ENCODE measurements at regions not wholly inside any gene's neighbourhood (a gene's known extent, or its start where the extent isn't known, plus 50 kb on each side); places are given as distances from the start of the nearest gene placed in this dataset.

DNA sequence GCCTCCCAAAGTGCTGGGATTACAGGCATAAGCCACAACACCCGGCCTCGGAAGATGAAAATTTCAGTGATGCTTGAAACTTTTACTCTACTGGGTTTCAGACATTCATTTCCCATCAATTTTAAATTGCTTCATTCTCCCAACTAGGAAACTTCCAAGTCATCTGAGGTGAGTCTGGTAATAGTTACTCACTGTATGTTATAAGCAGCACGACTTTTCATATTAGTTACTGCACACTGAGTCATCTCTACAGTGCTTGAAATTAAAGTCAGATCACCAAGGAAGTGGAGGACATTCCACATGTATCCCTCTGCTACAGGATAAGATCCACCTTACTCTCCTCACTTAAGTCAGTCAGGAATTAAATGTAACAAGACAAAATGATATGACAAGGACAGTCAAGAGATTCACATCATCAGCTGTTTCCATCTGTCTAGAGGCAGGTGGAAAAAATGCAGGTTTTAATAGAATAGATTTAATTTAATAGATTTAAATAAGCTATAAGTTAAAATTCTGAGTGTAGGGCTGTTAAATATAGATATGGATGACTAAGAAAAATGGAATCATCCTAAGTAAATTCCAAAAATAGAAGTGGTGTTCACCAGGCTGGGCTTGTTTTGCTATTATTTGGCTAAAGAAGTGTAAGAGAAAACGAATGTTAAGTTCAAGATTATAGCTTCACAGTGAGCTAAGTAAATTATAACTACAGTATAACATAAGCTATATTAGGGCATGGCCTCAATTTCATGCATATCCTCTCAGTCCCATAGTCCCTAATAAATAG, 104.4 kb downstream of the TMCO5A start:
- intact Hi-C loops (cut with DNase I), result no loop called here
- Histone ChIP-seq H3K4me1 (ENCODE audit: control insufficient read depth in 2 of 3, insufficient read depth in 2 of 3, low read depth in 1 of 3, low read length in 3 of 3) (no peaks in the 10 kb centered on the region), H3K27ac (ENCODE audit: low read depth in 2 of 2, low read length in 2 of 2) (no peak overlapping the region), H3K27me3 (ENCODE audit: control insufficient read depth, insufficient read depth, low read length) (no peaks in the 10 kb centered on the region), H3K36me3 (ENCODE audit: control insufficient read depth in 2 of 3, insufficient read depth in 3 of 3, low read length in 3 of 3) (no peaks in the 10 kb centered on the region), H3K4me3 (ENCODE audit: low read length in 3 of 3) (no peak overlapping the region), H3K9me3 (ENCODE audit: control insufficient read depth in 2 of 3, insufficient read depth in 1 of 3, low read length in 3 of 3) (no peaks in the 10 kb centered on the region), H3K9ac (ENCODE audit: low read length in 3 of 3) (no peak overlapping the region)
- FAIRE-seq, result no peak
- TF ChIP-seq, protein P1, sequence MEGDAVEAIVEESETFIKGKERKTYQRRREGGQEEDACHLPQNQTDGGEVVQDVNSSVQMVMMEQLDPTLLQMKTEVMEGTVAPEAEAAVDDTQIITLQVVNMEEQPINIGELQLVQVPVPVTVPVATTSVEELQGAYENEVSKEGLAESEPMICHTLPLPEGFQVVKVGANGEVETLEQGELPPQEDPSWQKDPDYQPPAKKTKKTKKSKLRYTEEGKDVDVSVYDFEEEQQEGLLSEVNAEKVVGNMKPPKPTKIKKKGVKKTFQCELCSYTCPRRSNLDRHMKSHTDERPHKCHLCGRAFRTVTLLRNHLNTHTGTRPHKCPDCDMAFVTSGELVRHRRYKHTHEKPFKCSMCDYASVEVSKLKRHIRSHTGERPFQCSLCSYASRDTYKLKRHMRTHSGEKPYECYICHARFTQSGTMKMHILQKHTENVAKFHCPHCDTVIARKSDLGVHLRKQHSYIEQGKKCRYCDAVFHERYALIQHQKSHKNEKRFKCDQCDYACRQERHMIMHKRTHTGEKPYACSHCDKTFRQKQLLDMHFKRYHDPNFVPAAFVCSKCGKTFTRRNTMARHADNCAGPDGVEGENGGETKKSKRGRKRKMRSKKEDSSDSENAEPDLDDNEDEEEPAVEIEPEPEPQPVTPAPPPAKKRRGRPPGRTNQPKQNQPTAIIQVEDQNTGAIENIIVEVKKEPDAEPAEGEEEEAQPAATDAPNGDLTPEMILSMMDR (IDR thresholded peaks at IDR 0.05; ENCODE audit: borderline replicate concordance, extremely low read depth, insufficient read depth), result no peak
- no peak for DNase-seq

DNA sequence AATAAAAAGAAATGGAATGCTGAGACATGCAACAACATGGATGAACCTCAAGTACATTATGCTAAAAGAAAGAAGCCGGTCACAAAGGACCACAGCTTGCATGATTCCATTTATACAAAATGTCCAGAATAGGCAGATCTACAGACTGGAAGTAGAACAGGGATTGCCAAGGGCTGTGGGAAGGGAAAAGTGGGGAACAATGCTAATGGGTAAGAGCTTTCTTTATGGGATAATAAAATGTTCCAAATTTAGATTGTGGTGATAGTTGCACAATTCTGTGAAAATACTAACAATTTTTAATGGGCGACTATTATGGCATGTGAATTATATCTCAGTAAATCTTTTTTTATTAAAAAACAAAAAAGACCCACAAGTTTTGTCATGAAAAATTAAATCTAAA, 106.2 kb downstream of the TMCO5A start:
- Histone ChIP-seq H3K9me3 (ENCODE audit: control insufficient read depth in 2 of 3, insufficient read depth in 1 of 3, low read length in 3 of 3) (no peaks in the 10 kb centered on the region), H3K27ac (ENCODE audit: low read depth in 2 of 2, low read length in 2 of 2) (no peak overlapping the region), H3K36me3 (ENCODE audit: control insufficient read depth in 2 of 3, insufficient read depth in 3 of 3, low read length in 3 of 3) (no peaks in the 10 kb centered on the region), H3K27me3 (ENCODE audit: control insufficient read depth, insufficient read depth, low read length) (no peaks in the 10 kb centered on the region), H3K4me1 (ENCODE audit: control insufficient read depth in 2 of 3, insufficient read depth in 2 of 3, low read depth in 1 of 3, low read length in 3 of 3) (no peaks in the 10 kb centered on the region), H3K9ac (ENCODE audit: low read length in 3 of 3) (no peak overlapping the region), H3K4me3 (ENCODE audit: low read length in 3 of 3) (no peak overlapping the region)
- no peak for DNase-seq
- TF ChIP-seq, protein P1 (IDR thresholded peaks at IDR 0.05; ENCODE audit: borderline replicate concordance, extremely low read depth, insufficient read depth), result no peak
- intact Hi-C loops (cut with DNase I), result no loop called here
- FAIRE-seq, result no peak

DNA sequence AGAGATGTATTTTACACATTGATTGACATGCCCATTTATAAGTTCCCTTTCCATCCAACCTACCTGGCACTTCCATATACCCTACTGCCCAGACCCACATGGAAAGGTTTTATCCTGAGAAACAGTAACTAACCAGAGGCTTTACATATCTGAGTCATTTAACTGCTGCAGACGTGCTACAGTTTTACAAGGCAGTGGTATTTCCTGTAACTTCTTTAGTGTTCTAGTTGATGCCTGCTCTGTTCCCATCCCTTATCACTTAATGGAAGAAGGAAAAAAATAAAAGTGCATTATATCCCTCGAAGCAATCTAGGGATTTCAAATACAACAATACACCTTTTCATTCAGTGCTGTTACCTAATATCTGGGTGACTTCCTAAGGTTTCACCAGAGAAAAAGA, 107.1 kb downstream of the TMCO5A start:
- Histone ChIP-seq H3K4me3 (ENCODE audit: low read length in 3 of 3) (no peak overlapping the region), H3K9me3 (ENCODE audit: control insufficient read depth in 2 of 3, insufficient read depth in 1 of 3, low read length in 3 of 3) (no peaks in the 10 kb centered on the region), H3K4me1 (ENCODE audit: control insufficient read depth in 2 of 3, insufficient read depth in 2 of 3, low read depth in 1 of 3, low read length in 3 of 3) (no peaks in the 10 kb centered on the region), H3K27me3 (ENCODE audit: control insufficient read depth, insufficient read depth, low read length) (no peaks in the 10 kb centered on the region), H3K9ac (ENCODE audit: low read length in 3 of 3) (no peak overlapping the region), H3K36me3 (ENCODE audit: control insufficient read depth in 2 of 3, insufficient read depth in 3 of 3, low read length in 3 of 3) (no peaks in the 10 kb centered on the region), H3K27ac (ENCODE audit: low read depth in 2 of 2, low read length in 2 of 2) (no peak overlapping the region)
- intact Hi-C loops (cut with DNase I), result no loop called here
- DNase-seq (no peak), FAIRE-seq (no peak)
- TF ChIP-seq, protein P1 (IDR thresholded peaks at IDR 0.05; ENCODE audit: borderline replicate concordance, extremely low read depth, insufficient read depth), result no peak

DNA sequence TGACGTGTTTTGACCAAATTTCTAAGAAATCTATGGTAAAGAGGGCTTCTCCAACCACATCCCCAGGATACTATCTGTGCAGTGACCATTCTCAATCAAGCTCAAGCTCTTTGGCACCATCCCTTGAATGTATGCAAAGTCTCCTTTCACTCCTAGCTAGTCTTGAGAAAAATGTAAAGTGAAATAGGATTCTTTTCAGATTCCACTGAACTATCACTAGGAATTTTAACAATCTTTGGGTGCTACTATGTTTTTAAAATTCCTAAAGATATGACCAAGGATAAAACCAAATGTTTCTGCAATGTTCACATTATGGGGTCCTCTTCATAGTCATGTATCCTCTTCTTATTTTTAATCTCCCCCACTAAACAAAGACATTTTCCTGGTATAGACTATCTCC, 107.8 kb downstream of the TMCO5A start:
- intact Hi-C loops (cut with DNase I), result no loop called here
- FAIRE-seq (no peak), DNase-seq (no peak)
- H3K4me1 ChIP-seq (ENCODE audit: control insufficient read depth in 2 of 3, insufficient read depth in 2 of 3, low read depth in 1 of 3, low read length in 3 of 3), result no peaks in the 10 kb centered on the region
- no peak overlapping the region for H3K4me3 ChIP-seq (ENCODE audit: low read length in 3 of 3)
- H3K9me3 ChIP-seq (ENCODE audit: control insufficient read depth in 2 of 3, insufficient read depth in 1 of 3, low read length in 3 of 3), result no peaks in the 10 kb centered on the region
- no peaks in the 10 kb centered on the region for H3K36me3 ChIP-seq (ENCODE audit: control insufficient read depth in 2 of 3, insufficient read depth in 3 of 3, low read length in 3 of 3)
- H3K27me3 ChIP-seq (ENCODE audit: control insufficient read depth, insufficient read depth, low read length), result no peaks in the 10 kb centered on the region
- H3K9ac ChIP-seq (ENCODE audit: low read length in 3 of 3), result no peak overlapping the region
- H3K27ac ChIP-seq (ENCODE audit: low read depth in 2 of 2, low read length in 2 of 2), result no peak overlapping the region
- TF ChIP-seq, protein P1 (IDR thresholded peaks at IDR 0.05; ENCODE audit: borderline replicate concordance, extremely low read depth, insufficient read depth), result no peak
